ENCODE measurements at regions not wholly inside any gene's neighbourhood (a gene's known extent, or its start where the extent isn't known, plus 50 kb on each side); places are given as distances from the start of the nearest gene placed in this dataset.

DNA sequence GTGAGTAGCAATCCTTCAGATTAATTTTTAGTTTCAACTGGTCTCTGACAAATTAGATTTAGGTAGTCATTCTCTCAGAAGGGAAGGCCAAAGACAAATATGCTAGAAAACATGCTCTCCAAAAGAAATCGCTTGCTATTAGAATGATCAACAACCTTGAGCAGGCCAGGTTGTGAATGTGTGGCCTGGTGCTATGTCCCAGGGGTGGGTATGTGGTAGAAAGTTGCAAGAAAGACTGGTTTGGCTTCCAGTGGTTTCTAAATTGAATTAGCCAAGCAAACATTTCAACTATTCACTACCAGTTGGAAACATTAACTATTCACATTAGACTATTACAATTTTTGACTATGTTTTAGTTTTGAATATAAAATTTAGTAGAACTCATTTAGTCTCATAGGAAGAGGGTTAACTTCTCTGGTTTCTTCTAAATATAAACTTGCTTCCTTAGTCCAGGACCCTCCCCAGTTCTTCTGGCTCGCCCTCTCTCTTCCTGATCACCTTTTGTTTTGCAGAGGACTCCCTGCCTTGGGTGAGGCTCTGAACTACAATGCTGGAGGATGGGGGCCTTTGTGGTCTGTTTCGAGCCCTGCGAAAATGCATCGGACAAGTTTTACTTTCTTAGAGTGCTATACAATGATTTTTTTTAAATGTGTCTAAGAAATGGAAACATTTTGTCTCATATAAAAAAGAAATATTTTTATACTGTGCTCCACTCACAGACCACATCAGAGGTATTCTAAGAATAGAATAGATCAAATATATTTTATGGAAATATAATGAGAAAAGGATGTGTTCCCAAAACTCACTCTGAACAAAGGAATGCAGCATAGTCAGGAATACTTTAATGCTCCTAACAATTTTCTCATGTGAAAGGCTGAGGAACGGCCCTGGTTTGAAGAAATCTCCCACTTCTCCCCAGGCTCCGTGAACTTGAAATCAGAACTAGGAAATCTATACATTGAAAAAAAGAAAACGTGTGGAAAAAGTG is 375.0 kb upstream of the ZEB2 start:
- no peaks in the 10 kb centered on the region for H3K9me3 ChIP-seq (ENCODE audit: control insufficient read depth, insufficient read depth, low read length)
- no peak overlapping the region for H3K4me3 ChIP-seq (ENCODE audit: low read depth, low read length)
- no peaks in the 10 kb centered on the region for H3K4me1 ChIP-seq (ENCODE audit: control insufficient read depth, insufficient read depth, low read length)
- H3K27ac ChIP-seq (ENCODE audit: low read depth, low read length) = no peak overlapping the region
- no peaks in the 10 kb centered on the region for H3K27me3 ChIP-seq (ENCODE audit: control insufficient read depth, insufficient read depth, low read length)
- H3K36me3 ChIP-seq (ENCODE audit: control insufficient read depth, insufficient read depth, low read length) = no peaks in the 10 kb centered on the region
- DNase-seq (ENCODE audit: low read depth in 4 of 6, low spot score in 6 of 6) = peak in 1 of 6 donors; percentile 5
- WGBS (ENCODE audit: insufficient coverage) = 100% methylated on average over 1 of the region's 8 CpGs

- Histone ChIP-seq H3K36me3 (ENCODE audit: control insufficient read depth, insufficient read depth, low read length) (no peaks in the 10 kb centered on the region), H3K9me3 (ENCODE audit: control insufficient read depth, insufficient read depth, low read length) (no peaks in the 10 kb centered on the region), H3K27me3 (ENCODE audit: control insufficient read depth, insufficient read depth, low read length) (no peaks in the 10 kb centered on the region), H3K4me1 (ENCODE audit: control insufficient read depth, insufficient read depth, low read length) (no peaks in the 10 kb centered on the region), H3K27ac (ENCODE audit: low read depth, low read length) (no peak overlapping the region), H3K4me3 (ENCODE audit: low read depth, low read length) (no peak overlapping the region)
- DNase-seq (ENCODE audit: low read depth in 4 of 6, low spot score in 6 of 6) = no peak
- WGBS (ENCODE audit: insufficient coverage) = 96% methylated on average over 2 of the region's 4 CpGs
These were observed 373.5 kb upstream of the ZEB2 start for GRCh38 chr2:144893464-144893863.

DNA sequence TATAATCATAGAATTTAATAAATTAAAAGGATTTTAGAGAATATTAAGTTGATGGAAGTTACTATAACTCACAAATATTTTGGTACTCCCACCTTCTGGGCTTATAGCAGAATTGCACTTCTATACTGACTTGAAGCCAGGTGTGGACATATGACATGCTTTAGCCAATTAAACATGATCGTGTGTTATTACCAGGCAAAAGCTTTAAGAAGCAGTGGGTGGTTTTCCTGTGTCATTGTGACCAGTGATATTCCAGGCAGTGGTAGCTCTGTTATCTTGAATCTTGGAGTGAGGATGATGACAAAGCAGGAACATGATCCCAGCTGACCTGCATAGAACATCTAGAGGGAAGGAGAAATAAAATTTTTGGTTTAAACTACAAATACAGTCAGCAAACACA is 370.9 kb upstream of the ZEB2 start:
- H3K9me3 ChIP-seq (ENCODE audit: control insufficient read depth, insufficient read depth, low read length) = no peaks in the 10 kb centered on the region
- no peak overlapping the region for H3K4me3 ChIP-seq (ENCODE audit: low read depth, low read length)
- H3K27ac ChIP-seq (ENCODE audit: low read depth, low read length) = no peak overlapping the region
- no peaks in the 10 kb centered on the region for H3K4me1 ChIP-seq (ENCODE audit: control insufficient read depth, insufficient read depth, low read length)
- WGBS (ENCODE audit: insufficient coverage) = 70% methylated on average over 1 of the region's 1 CpG
- no peaks in the 10 kb centered on the region for H3K36me3 ChIP-seq (ENCODE audit: control insufficient read depth, insufficient read depth, low read length)
- DNase-seq (ENCODE audit: low read depth in 4 of 6, low spot score in 6 of 6) = no peak
- no peaks in the 10 kb centered on the region for H3K27me3 ChIP-seq (ENCODE audit: control insufficient read depth, insufficient read depth, low read length)

GRCh38 chr2:144889348-144889747 is 369.4 kb upstream of the ZEB2 start:
- H3K4me1 ChIP-seq (ENCODE audit: control insufficient read depth, insufficient read depth, low read length) = no peaks in the 10 kb centered on the region
- WGBS (ENCODE audit: insufficient coverage) = no CpG with 5 or more reads among the region's 5 CpGs
- DNase-seq (ENCODE audit: low read depth in 4 of 6, low spot score in 6 of 6) = no peak
- no peak overlapping the region for H3K4me3 ChIP-seq (ENCODE audit: low read depth, low read length)
- no peaks in the 10 kb centered on the region for H3K36me3 ChIP-seq (ENCODE audit: control insufficient read depth, insufficient read depth, low read length)
- no peaks in the 10 kb centered on the region for H3K27me3 ChIP-seq (ENCODE audit: control insufficient read depth, insufficient read depth, low read length)
- H3K27ac ChIP-seq (ENCODE audit: low read depth, low read length) = no peak overlapping the region
- H3K9me3 ChIP-seq (ENCODE audit: control insufficient read depth, insufficient read depth, low read length) = no peaks in the 10 kb centered on the region

DNA sequence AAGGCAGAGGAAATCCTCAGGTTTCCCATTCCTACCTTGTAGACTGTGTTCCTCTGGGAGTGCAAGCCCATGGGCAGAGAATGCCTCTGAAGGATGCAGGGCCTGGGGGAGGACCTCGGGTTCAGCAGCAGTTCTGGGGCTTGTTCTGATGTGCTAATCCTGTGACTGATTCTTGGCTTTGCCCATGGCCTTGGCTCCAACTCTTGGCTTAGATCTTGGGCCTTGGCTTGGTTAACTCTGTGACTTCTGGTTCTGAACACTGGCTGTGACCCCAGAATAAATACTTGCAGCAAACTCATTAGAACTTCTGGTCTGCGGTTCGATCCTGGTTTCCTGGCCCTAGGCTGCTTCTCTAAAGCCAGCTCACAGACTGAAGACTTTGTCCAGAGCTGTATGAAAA is 366.9 kb upstream of the ZEB2 start:
- no peaks in the 10 kb centered on the region for H3K9me3 ChIP-seq (ENCODE audit: control insufficient read depth, insufficient read depth, low read length)
- peak in 5 of 6 donors; percentile 6 to 89 (median 22) for DNase-seq (ENCODE audit: low read depth in 4 of 6, low spot score in 6 of 6)

DNA sequence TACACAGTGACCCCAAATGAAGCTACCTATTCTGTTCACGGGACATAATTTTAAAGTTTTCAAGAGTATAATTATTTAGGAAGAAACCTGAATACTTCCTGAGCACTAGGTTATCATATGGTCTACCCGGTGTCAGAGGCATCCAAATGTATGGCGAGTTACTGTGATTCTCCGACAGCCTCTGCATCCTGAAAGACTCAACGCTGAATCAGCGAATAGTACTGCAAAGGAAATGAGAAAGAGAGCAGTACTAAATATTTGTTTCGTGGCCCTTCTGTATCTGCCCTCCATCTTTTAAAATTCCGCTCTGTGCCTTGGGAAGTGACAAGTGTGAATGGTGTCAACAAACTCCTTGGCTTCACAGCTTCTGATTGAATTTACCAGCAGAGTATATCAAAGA is 358.0 kb upstream of the ZEB2 start:
- no peak for DNase-seq (ENCODE audit: low read depth in 4 of 6, low spot score in 6 of 6)
- Histone ChIP-seq H3K27me3 (ENCODE audit: control insufficient read depth, insufficient read depth, low read length) (no peaks in the 10 kb centered on the region), H3K36me3 (ENCODE audit: control insufficient read depth, insufficient read depth, low read length) (no peaks in the 10 kb centered on the region), H3K27ac (ENCODE audit: low read depth, low read length) (no peak overlapping the region), H3K4me1 (ENCODE audit: control insufficient read depth, insufficient read depth, low read length) (no peaks in the 10 kb centered on the region), H3K9me3 (ENCODE audit: control insufficient read depth, insufficient read depth, low read length) (no peaks in the 10 kb centered on the region), H3K4me3 (ENCODE audit: low read depth, low read length) (no peak overlapping the region)
- WGBS (ENCODE audit: insufficient coverage) = 94% methylated on average over 4 of the region's 8 CpGs

More for the DNA sequence above, 366.9 kb upstream of the ZEB2 start:
- Histone ChIP-seq H3K4me3 (ENCODE audit: low read depth, low read length) (no peak overlapping the region), H3K27me3 (ENCODE audit: control insufficient read depth, insufficient read depth, low read length) (no peaks in the 10 kb centered on the region), H3K4me1 (ENCODE audit: control insufficient read depth, insufficient read depth, low read length) (no peaks in the 10 kb centered on the region), H3K27ac (ENCODE audit: low read depth, low read length) (no peak overlapping the region), H3K36me3 (ENCODE audit: control insufficient read depth, insufficient read depth, low read length) (no peaks in the 10 kb centered on the region)
- 0% methylated on average over 1 of the region's 3 CpGs for WGBS (ENCODE audit: insufficient coverage)

GRCh38 chr2:144876013-144876412 is 356.1 kb upstream of the ZEB2 start:
- no peak overlapping the region for H3K4me3 ChIP-seq (ENCODE audit: low read depth, low read length)
- H3K27me3 ChIP-seq (ENCODE audit: control insufficient read depth, insufficient read depth, low read length) = no peaks in the 10 kb centered on the region
- no peaks in the 10 kb centered on the region for H3K36me3 ChIP-seq (ENCODE audit: control insufficient read depth, insufficient read depth, low read length)
- no peak overlapping the region for H3K27ac ChIP-seq (ENCODE audit: low read depth, low read length)
- H3K4me1 ChIP-seq (ENCODE audit: control insufficient read depth, insufficient read depth, low read length) = no peaks in the 10 kb centered on the region
- no peak for DNase-seq (ENCODE audit: low read depth in 4 of 6, low spot score in 6 of 6)
- no CpG with 5 or more reads among the region's 4 CpGs for WGBS (ENCODE audit: insufficient coverage)
- no peaks in the 10 kb centered on the region for H3K9me3 ChIP-seq (ENCODE audit: control insufficient read depth, insufficient read depth, low read length)

DNA sequence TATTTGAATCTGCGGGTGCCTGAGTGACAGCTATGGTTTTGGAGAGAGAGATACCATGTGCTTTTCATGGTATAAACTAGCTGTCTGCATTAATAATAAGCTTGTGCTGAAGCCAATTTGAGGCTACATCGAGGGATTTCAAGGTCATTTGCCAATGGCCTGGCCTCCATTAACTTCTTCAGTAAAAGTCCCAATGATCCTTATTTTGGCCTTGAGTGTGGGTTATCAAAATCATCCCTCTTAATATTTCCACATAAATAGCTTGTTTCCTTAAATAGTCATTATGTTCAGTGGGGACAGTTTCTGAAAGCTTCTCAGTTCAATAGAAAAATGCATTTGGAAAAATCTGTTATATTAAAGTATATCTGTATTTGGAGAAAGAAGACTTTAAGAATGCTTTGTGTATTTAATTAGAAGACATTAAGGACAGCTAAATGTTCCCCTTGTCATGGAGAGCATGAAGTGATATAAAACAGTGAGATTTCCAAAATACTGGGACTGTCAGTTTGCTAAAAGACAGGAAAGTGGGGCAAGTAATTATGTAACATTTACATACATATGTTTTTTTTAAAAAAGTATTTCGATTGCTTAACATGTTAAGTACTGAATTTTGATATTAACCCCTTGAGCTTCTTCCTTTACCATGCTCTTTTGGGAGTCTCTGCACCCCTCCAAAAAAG is 355.5 kb upstream of the ZEB2 start:
- 80% methylated on average over 1 of the region's 3 CpGs for WGBS (ENCODE audit: insufficient coverage)
- DNase-seq (ENCODE audit: low read depth in 4 of 6, low spot score in 6 of 6) = no peak
- H3K4me1 ChIP-seq (ENCODE audit: control insufficient read depth, insufficient read depth, low read length) = no peaks in the 10 kb centered on the region
- no peaks in the 10 kb centered on the region for H3K9me3 ChIP-seq (ENCODE audit: control insufficient read depth, insufficient read depth, low read length)
- H3K36me3 ChIP-seq (ENCODE audit: control insufficient read depth, insufficient read depth, low read length) = no peaks in the 10 kb centered on the region
- H3K27ac ChIP-seq (ENCODE audit: low read depth, low read length) = no peak overlapping the region
- H3K27me3 ChIP-seq (ENCODE audit: control insufficient read depth, insufficient read depth, low read length) = no peaks in the 10 kb centered on the region
- H3K4me3 ChIP-seq (ENCODE audit: low read depth, low read length) = no peak overlapping the region

- Histone ChIP-seq H3K4me3 (ENCODE audit: low read depth, low read length) (no peak overlapping the region), H3K9me3 (ENCODE audit: control insufficient read depth, insufficient read depth, low read length) (no peaks in the 10 kb centered on the region), H3K27me3 (ENCODE audit: control insufficient read depth, insufficient read depth, low read length) (no peaks in the 10 kb centered on the region), H3K27ac (ENCODE audit: low read depth, low read length) (no peak overlapping the region), H3K36me3 (ENCODE audit: control insufficient read depth, insufficient read depth, low read length) (no peaks in the 10 kb centered on the region), H3K4me1 (ENCODE audit: control insufficient read depth, insufficient read depth, low read length) (no peaks in the 10 kb centered on the region)
- DNase-seq (ENCODE audit: low read depth in 4 of 6, low spot score in 6 of 6) = no peak
- WGBS (ENCODE audit: insufficient coverage) = no CpG with 5 or more reads among the region's 1 CpG
These were observed 345.8 kb upstream of the ZEB2 start for GRCh38 chr2:144865670-144866069.
